ENCODE measurements at regions not wholly inside any gene's neighbourhood (a gene's known extent, or its start where the extent isn't known, plus 50 kb on each side); places are given as distances from the start of the nearest gene placed in this dataset.

GRCh38 chr5:93978222-93978621 is 236.8 kb upstream of the POU5F2 start:
- H3K9ac ChIP-seq (replicated peaks; ENCODE audit: extremely low read depth, insufficient read depth, low read length): no peak overlapping the region
- dilution Hi-C loops (cut with MboI; ENCODE audit: extremely low pct_ligation_motif_present, low sequenced_read_pairs) (no loop called here), intact Hi-C loops (cut with micrococcal nuclease) (no loop called here)
- H3K27me3 ChIP-seq (ENCODE audit: control insufficient read depth in 2 of 2, insufficient read depth in 2 of 2, low read length in 2 of 2): no peaks in the 10 kb centered on the region
- H3K9me3 ChIP-seq (replicated peaks; ENCODE audit: control insufficient read depth, insufficient read depth, low read length): peaks cover 3% of the 10 kb centered on the region
- H3K4me3 ChIP-seq (replicated peaks in 1 of 3; ENCODE audit: insufficient read depth in 1 of 3, low read depth in 1 of 3, low read length in 3 of 3): no peak overlapping the region
- TF ChIP-seq POLR2AphosphoS5 (IDR thresholded peaks at IDR 0.05; ENCODE audit: insufficient read depth, low read depth, low read length) (no peak), EZH2 (IDR thresholded peaks at IDR 0.05; ENCODE audit: borderline replicate concordance, low read depth, low read length, severe bottlenecking) (no peak), CTCF (IDR thresholded peaks at IDR 0.05; ENCODE audit: extremely low read depth in 1 of 2, insufficient read depth in 1 of 2, low read depth in 1 of 2, low read length in 2 of 2) (no peak), FOS (IDR thresholded peaks at IDR 0.05; ENCODE audit: borderline replicate concordance, insufficient read depth, low read length) (no peak), MYC (IDR thresholded peaks at IDR 0.05; ENCODE audit: low read depth, low read length) (no peak), POLR2A (IDR thresholded peaks at IDR 0.05; ENCODE audit: low read depth, low read length) (no peak), MAX (IDR thresholded peaks at IDR 0.05; ENCODE audit: insufficient read depth, insufficient read length) (no peak), JUN (IDR thresholded peaks at IDR 0.05; ENCODE audit: borderline replicate concordance, insufficient read depth, insufficient read length, low read depth) (no peak), GATA2 (IDR thresholded peaks at IDR 0.05; ENCODE audit: insufficient read depth, insufficient read length, low read depth, low read length) (no peak)
- no peak overlapping the region for H3K4me2 ChIP-seq (ENCODE audit: insufficient read depth, low read length)
- ChIA-PET POLR2A (no interaction called here), CTCF (no interaction called here)
- no peak overlapping the region for H2AFZ ChIP-seq (ENCODE audit: low read depth, low read length)
- no TSS peak for BruUV-seq (replicated peaks)
- H3K9me1 ChIP-seq (replicated peaks; ENCODE audit: control insufficient read depth, extremely low read depth, insufficient read depth, low read length): no peaks in the 10 kb centered on the region
- no peak for DNase-seq (ENCODE audit: low read depth, low spot score)
- H3K36me3 ChIP-seq (ENCODE audit: control insufficient read depth in 2 of 2, extremely low read depth in 1 of 2, insufficient read depth in 2 of 2, low read length in 2 of 2): no peaks in the 10 kb centered on the region
- H3K79me2 ChIP-seq (ENCODE audit: control insufficient read depth, insufficient read depth, low read length): no peaks in the 10 kb centered on the region
- no peaks in the 10 kb centered on the region for H4K20me1 ChIP-seq (replicated peaks; ENCODE audit: control insufficient read depth, extremely low read depth, insufficient read depth, low read length)
- H3K4me1 ChIP-seq (ENCODE audit: control insufficient read depth, extremely low read depth, insufficient read depth, low read length): no peaks in the 10 kb centered on the region
- no peak overlapping the region for H3K27ac ChIP-seq (ENCODE audit: insufficient read depth, low read depth, low read length)
- no peak for FAIRE-seq

All from endothelial cell of umbilical vein (primary cell).